ENCODE measurements at regions not wholly inside any gene's neighbourhood (a gene's known extent, or its start where the extent isn't known, plus 50 kb on each side); places are given as distances from the start of the nearest gene placed in this dataset.

DNA sequence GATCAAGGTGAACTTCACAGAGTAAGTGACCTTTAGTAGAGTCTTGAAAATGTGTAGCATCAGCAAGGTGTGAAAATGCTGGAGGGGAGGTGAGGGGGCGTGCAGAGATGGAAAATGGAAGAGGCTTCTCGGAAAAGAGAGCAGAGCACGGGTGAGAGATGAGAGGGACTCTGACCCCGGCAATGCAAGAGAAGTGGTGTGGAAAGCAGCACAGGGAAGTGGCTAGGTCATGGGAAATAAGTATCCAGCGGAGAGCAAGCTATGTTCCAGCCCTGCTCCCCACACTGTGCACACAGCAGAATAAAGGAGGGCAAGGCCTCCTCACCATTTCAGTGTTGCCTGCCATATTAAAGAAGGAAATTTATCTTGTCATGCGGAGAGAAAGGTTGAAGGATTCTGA lies 241.7 kb upstream of the DOK6 start:
- no peaks in the 10 kb centered on the region for H3K36me3 ChIP-seq (ENCODE audit: control insufficient read depth, insufficient read depth, low read length)
- ATAC-seq: no peak
- no peak overlapping the region for H3K4me3 ChIP-seq (ENCODE audit: low read depth in 2 of 2, low read length in 2 of 2)
- ChIA-PET CTCF (no interaction called here), POLR2A (no interaction called here)
- no peaks in the 10 kb centered on the region for H3K9me3 ChIP-seq (ENCODE audit: control insufficient read depth, insufficient read depth, low read depth, low read length)
- H3K27ac ChIP-seq (ENCODE audit: low read length): no peak overlapping the region
- H3K4me1 ChIP-seq (ENCODE audit: control insufficient read depth, insufficient read depth, low read length): no peaks in the 10 kb centered on the region
- TF ChIP-seq POLR2AphosphoS5 (IDR thresholded peaks at IDR 0.05; ENCODE audit: low read depth, low read length) (no peak), SIN3A (IDR thresholded peaks at IDR 0.05; ENCODE audit: borderline replicate concordance, insufficient read depth, low read depth, low read length) (no peak), CTCF (IDR thresholded peaks at IDR 0.05) (no peak), TCF7L2 (IDR thresholded peaks at IDR 0.05; ENCODE audit: low read depth, low read length) (no peak)
- TF ChIP-seq, protein P1, sequence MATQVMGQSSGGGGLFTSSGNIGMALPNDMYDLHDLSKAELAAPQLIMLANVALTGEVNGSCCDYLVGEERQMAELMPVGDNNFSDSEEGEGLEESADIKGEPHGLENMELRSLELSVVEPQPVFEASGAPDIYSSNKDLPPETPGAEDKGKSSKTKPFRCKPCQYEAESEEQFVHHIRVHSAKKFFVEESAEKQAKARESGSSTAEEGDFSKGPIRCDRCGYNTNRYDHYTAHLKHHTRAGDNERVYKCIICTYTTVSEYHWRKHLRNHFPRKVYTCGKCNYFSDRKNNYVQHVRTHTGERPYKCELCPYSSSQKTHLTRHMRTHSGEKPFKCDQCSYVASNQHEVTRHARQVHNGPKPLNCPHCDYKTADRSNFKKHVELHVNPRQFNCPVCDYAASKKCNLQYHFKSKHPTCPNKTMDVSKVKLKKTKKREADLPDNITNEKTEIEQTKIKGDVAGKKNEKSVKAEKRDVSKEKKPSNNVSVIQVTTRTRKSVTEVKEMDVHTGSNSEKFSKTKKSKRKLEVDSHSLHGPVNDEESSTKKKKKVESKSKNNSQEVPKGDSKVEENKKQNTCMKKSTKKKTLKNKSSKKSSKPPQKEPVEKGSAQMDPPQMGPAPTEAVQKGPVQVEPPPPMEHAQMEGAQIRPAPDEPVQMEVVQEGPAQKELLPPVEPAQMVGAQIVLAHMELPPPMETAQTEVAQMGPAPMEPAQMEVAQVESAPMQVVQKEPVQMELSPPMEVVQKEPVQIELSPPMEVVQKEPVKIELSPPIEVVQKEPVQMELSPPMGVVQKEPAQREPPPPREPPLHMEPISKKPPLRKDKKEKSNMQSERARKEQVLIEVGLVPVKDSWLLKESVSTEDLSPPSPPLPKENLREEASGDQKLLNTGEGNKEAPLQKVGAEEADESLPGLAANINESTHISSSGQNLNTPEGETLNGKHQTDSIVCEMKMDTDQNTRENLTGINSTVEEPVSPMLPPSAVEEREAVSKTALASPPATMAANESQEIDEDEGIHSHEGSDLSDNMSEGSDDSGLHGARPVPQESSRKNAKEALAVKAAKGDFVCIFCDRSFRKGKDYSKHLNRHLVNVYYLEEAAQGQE (IDR thresholded peaks at IDR 0.05; ENCODE audit: insufficient read depth in 1 of 2, low read depth in 2 of 2, low read length in 1 of 2): no peak
- DNase-seq (ENCODE audit: low read depth, low spot score): no peak
- no peaks in the 10 kb centered on the region for H3K27me3 ChIP-seq (ENCODE audit: control insufficient read depth, insufficient read depth, low read length)
- BruUV-seq (replicated peaks): no TSS peak
- intact Hi-C loops (cut with micrococcal nuclease; ENCODE audit: unreplicated experiment): no loop called here
- in situ Hi-C loops (cut with HindIII; ENCODE audit: low pct_unique_long_range_greater_than_20kb, low sequenced_read_pairs): no loop called here

DNA sequence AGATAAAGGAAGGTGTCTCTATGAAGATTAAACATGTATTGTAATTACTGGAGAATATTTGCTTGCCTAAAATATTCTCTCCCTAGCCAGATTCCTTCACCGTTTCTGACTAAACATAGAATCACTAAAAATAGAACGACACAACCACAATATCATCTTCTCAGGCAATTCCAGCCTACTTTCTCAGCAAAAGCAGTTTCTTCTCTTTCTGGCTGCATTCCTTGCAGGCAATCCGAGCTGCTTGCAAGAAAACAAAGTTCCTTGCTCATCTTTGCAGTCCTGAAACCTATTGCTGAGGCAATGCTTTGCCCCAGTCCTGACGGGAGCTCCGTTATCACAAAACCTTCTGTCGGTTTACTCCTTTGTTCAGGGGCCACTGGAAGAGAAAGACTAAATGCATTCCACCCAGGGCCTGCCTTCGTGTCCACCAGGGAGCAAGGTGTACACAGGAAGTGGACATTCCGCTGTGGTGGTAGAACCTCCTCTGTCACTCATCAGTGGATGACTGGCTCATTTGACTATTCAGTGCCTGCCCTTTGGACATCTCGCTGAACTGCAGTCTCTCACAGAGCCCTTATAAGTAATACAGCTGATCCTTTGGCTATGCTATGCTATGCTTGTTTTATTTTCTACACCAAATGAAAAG lies 239.2 kb upstream of the DOK6 start:
- Histone ChIP-seq H3K4me1 (ENCODE audit: control insufficient read depth, insufficient read depth, low read length) (no peaks in the 10 kb centered on the region), H3K27me3 (ENCODE audit: control insufficient read depth, insufficient read depth, low read length) (no peaks in the 10 kb centered on the region), H3K9me3 (ENCODE audit: control insufficient read depth, insufficient read depth, low read depth, low read length) (no peaks in the 10 kb centered on the region), H3K36me3 (ENCODE audit: control insufficient read depth, insufficient read depth, low read length) (no peaks in the 10 kb centered on the region), H3K4me3 (ENCODE audit: low read depth in 2 of 2, low read length in 2 of 2) (no peak overlapping the region), H3K27ac (ENCODE audit: low read length) (no peak overlapping the region)
- BruUV-seq (replicated peaks): no TSS peak
- ChIA-PET CTCF (no interaction called here), POLR2A (no interaction called here)
- DNase-seq (ENCODE audit: low read depth, low spot score): no peak
- ATAC-seq: no peak
- TF ChIP-seq, protein P1 (IDR thresholded peaks at IDR 0.05; ENCODE audit: insufficient read depth in 1 of 2, low read depth in 2 of 2, low read length in 1 of 2): no peak
- no peak for TF ChIP-seq POLR2AphosphoS5 (IDR thresholded peaks at IDR 0.05; ENCODE audit: low read depth, low read length)
- TF ChIP-seq CTCF (IDR thresholded peaks at IDR 0.05): no peak
- no peak for TF ChIP-seq SIN3A (IDR thresholded peaks at IDR 0.05; ENCODE audit: borderline replicate concordance, insufficient read depth, low read depth, low read length)
- no peak for TF ChIP-seq TCF7L2 (IDR thresholded peaks at IDR 0.05; ENCODE audit: low read depth, low read length)
- in situ Hi-C loops (cut with HindIII; ENCODE audit: low pct_unique_long_range_greater_than_20kb, low sequenced_read_pairs) (no loop called here), intact Hi-C loops (cut with micrococcal nuclease; ENCODE audit: unreplicated experiment) (no loop called here)

Data from Panc1 (cell line).